Smooth muscle cell (in vitro differentiated cells): ENCODE measurements at regions not wholly inside any gene's neighbourhood (a gene's known extent, or its start where the extent isn't known, plus 50 kb on each side); places are given as distances from the start of the nearest gene placed in this dataset.

Experiments used
- DNase-seq: peaks from one replicate; lab custom pipeline; 2025; ENCODE audit not compliant: unreplicated experiment; lab: John Stamatoyannopoulos, UW
- H2AFZ ChIP-seq: fragments of 200-600 bp; sonication (generic); 2 replicates; pipeline ENCODE4 v1.6.0; 2016; ENCODE audit warnings: antibody characterized with exemption, low read depth, mild to moderate bottlenecking
- H3F3A ChIP-seq: fragments of 200-600 bp; sonication (generic); 2 replicates; pipeline ENCODE4 v1.6.0; 2017; ENCODE audit warnings: antibody characterized with exemption, low read depth
- H3K27ac ChIP-seq: fragments of 200-600 bp; sonication (generic); 2 replicates; pipeline ENCODE4 v1.5.1; 2016; ENCODE audit warnings: low read depth, mild to moderate bottlenecking
- H3K27me3 ChIP-seq: fragments of 200-600 bp; sonication (generic); 2 replicates; pipeline ENCODE4 v1.6.1; 2016; ENCODE audit warnings: low read depth, mild to moderate bottlenecking
- H3K36me3 ChIP-seq: fragments of 200-600 bp; sonication (generic); 2 replicates; pipeline ENCODE4 v1.5.1; 2016; ENCODE audit warnings: low read depth
- H3K4me1 ChIP-seq: fragments of 200-600 bp; sonication (generic); 2 replicates; pipeline ENCODE4 v1.5.1; 2016; ENCODE audit warnings: low read depth
- H3K4me2 ChIP-seq: fragments of 200-600 bp; sonication (generic); 2 replicates; pipeline ENCODE4 v1.6.0; 2016; ENCODE audit warnings: mild to moderate bottlenecking
- H3K4me3 ChIP-seq: fragments of 200-600 bp; sonication (generic); 2 replicates; pipeline ENCODE4 v1.5.1; 2016; ENCODE audit warnings: mild to moderate bottlenecking
- H3K79me2 ChIP-seq: fragments of 200-600 bp; sonication (generic); 2 replicates; pipeline ENCODE4 v1.6.0; 2016; ENCODE audit warnings: low read depth, mild to moderate bottlenecking
- H3K9ac ChIP-seq: fragments of 200-600 bp; sonication (generic); 2 replicates; pipeline ENCODE4 v1.6.0; 2016; ENCODE audit warnings: low read depth
- H3K9me3 ChIP-seq: fragments of 200-600 bp; sonication (generic); replicated peaks from 2 replicates; pipeline ENCODE4 v1.5.1; 2016; ENCODE audit warnings: low read depth
- H4K20me1 ChIP-seq: fragments of 200-600 bp; sonication (generic); 2 replicates; pipeline ENCODE4 v1.6.0; 2016; ENCODE audit warnings: low read depth
- CTCF ChIP-seq: fragments of 200-600 bp; sonication (generic); IDR thresholded peaks from 2 replicates; pipeline ENCODE4 v1.5.1; 2017; ENCODE audit warnings: borderline replicate concordance, mild to moderate bottlenecking, antibody characterized with exemption; ENCODE audit not compliant: insufficient read depth, poor library complexity, severe bottlenecking
- WGBS: methylation state at CpG from one replicate; pipeline ENCODE4 v1.1.7; 2016; ENCODE audit warnings: low lambda C conversion rate; 5-methylcytosine and 5-hydroxymethylcytosine counted together

DNA sequence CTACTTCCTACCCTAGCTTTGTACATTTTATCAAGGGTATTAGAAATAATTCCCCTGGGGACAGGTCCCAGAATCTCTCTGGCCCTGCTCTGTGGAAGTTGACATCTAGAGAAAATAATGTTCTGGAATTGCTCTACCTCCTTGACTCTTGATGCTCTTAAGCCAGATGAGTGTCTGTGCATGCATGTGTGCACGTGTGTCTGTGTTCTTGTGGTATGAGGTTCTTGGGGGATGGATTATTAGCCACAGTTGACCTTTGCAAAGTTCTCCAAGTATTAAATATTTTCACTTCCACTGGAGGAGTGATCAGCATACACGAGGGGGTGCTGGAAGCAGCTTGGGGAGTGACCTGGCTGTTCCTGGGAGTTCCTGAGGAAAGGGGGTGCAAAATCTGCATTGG lies 61.2 kb upstream of the PELI1 start:
- Histone ChIP-seq H3F3A (peaks cover 29% of the 10 kb centered on the region), H4K20me1 (no peaks in the 10 kb centered on the region), H3K9me3 (no peaks in the 10 kb centered on the region), H3K36me3 (no peaks in the 10 kb centered on the region), H3K27me3 (no peaks in the 10 kb centered on the region), H3K79me2 (no peaks in the 10 kb centered on the region), H3K9ac (no peak overlapping the region), H2AFZ (no peak overlapping the region), H3K4me1 (peaks cover 19% of the 10 kb centered on the region), H3K4me2 (peak overlapping the region; percentile 82), H3K4me3 (no peak overlapping the region), H3K27ac (peak overlapping the region; percentile 99)
- DNase-seq, result no peak
- WGBS, result 83% methylated on average over 2 of the region's 2 CpGs
- TF ChIP-seq CTCF, result no peak

DNA sequence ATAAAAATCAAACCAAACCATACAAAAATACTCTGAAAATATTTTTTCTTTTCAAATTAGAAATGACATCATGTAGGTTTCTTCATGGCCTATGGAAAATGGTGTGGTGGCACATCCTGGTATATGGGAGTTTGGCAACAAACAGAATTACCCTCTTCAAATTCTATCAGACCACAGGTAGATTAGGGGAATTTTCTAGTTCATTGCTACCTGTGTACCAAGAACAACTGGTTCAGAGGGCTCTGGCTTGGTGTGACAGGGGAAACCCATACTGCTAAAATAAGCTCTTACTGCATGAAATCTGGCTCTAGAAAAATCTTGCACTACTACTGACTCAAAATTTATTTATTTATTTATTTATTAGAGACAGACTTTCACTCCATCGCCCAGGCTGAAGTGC lies 63.4 kb upstream of the PELI1 start:
- Histone ChIP-seq H4K20me1 (no peaks in the 10 kb centered on the region), H3K27ac (no peak overlapping the region), H3K4me3 (no peak overlapping the region), H3K36me3 (no peaks in the 10 kb centered on the region), H3K9ac (no peak overlapping the region), H3K9me3 (no peaks in the 10 kb centered on the region), H3K4me2 (no peak overlapping the region), H3F3A (peaks cover 17% of the 10 kb centered on the region), H3K27me3 (no peaks in the 10 kb centered on the region), H3K79me2 (no peaks in the 10 kb centered on the region), H2AFZ (no peak overlapping the region), H3K4me1 (peaks cover 28% of the 10 kb centered on the region)
- 100% methylated on average over 1 of the region's 1 CpG for WGBS
- TF ChIP-seq CTCF, result no peak
- no peak for DNase-seq

GRCh38 chr2:64210816-64211215 lies 66.6 kb upstream of the PELI1 start:
- no peaks in the 10 kb centered on the region for H4K20me1 ChIP-seq
- TF ChIP-seq CTCF, result no peak
- H3K9me3 ChIP-seq, result no peaks in the 10 kb centered on the region
- no peaks in the 10 kb centered on the region for H3K36me3 ChIP-seq
- H3K4me2 ChIP-seq, result no peak overlapping the region
- H3K79me2 ChIP-seq, result no peaks in the 10 kb centered on the region
- no peak for DNase-seq
- H3K27me3 ChIP-seq, result no peaks in the 10 kb centered on the region
- H3K27ac ChIP-seq, result peak overlapping the region; percentile 47
- H3K4me3 ChIP-seq, result no peak overlapping the region
- 85% methylated on average over 3 of the region's 3 CpGs for WGBS
- H3F3A ChIP-seq, result peaks cover 7% of the 10 kb centered on the region
- H2AFZ ChIP-seq, result no peak overlapping the region
- peaks cover 14% of the 10 kb centered on the region for H3K4me1 ChIP-seq
- no peak overlapping the region for H3K9ac ChIP-seq

DNA sequence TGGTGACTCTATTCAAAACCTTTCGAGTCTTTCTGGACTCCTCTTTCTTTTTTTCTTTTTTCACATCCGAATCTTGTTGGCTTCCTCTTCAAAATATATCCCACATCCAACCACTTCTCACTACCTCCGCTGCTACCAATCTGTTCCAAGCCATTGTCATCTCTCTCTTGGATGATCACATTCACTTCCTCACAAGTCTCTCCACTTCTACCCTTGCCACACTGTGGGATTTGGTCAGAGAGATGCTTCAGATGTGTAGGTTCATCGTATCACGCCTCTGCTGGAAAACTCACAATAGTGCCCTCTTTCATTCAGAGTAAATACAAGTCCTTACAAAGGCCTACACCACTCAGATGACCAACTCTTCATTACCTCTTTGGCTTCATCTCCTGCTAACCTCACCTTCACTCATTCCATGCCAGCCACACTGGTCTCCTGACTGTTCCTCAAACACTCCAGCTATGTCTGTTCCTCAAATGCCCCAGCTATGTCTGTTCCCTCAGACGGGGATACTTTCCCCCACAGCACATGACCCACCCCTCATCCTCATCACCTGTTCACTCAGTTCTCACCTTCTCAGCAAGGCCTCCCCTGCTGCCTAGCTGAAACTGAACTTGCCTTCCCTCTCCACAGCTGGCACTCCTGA lies 67.2 kb upstream of the PELI1 start:
- H3K79me2 ChIP-seq, result no peaks in the 10 kb centered on the region
- TF ChIP-seq CTCF, result no peak
- H4K20me1 ChIP-seq, result no peaks in the 10 kb centered on the region
- H3K4me3 ChIP-seq, result no peak overlapping the region
- peaks cover 7% of the 10 kb centered on the region for H3F3A ChIP-seq
- no peaks in the 10 kb centered on the region for H3K9me3 ChIP-seq
- WGBS, result 95% methylated on average over 6 of the region's 6 CpGs
- H3K4me1 ChIP-seq, result peaks cover 14% of the 10 kb centered on the region
- no peak overlapping the region for H2AFZ ChIP-seq
- DNase-seq, result no peak
- peak overlapping the region; percentile 88 for H3K27ac ChIP-seq
- H3K9ac ChIP-seq, result no peak overlapping the region
- H3K4me2 ChIP-seq, result peak overlapping the region; percentile 40
- H3K27me3 ChIP-seq, result no peaks in the 10 kb centered on the region
- H3K36me3 ChIP-seq, result no peaks in the 10 kb centered on the region
